ENCODE measurements at regions not wholly inside any gene's neighbourhood (a gene's known extent, or its start where the extent isn't known, plus 50 kb on each side); places are given as distances from the start of the nearest gene placed in this dataset.

DNA sequence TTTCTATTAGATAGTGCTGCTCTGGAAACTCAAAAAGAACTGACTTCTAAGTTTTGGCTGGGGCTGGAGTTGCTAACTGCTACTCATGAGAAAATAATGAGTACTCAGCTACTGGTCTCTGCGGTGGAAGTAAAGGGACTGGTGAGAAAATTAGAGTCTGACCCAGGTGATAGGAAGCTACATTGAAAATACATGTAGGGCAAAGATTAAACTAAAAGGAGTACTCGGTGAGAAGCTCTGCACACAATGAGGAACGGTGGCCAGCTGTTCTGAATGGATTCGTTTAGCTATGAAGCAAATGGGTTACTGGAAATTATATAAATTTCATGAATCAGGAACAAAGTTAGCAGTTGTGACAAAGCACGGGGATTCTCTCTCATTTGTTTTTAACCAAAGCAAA is 512.9 kb upstream of the SGO1 start:
- Histone ChIP-seq H3K4me1 (ENCODE audit: control insufficient read depth in 1 of 2, insufficient read depth in 2 of 2, low read length in 2 of 2) (no peaks in the 10 kb centered on the region), H3K36me3 (replicated peaks in 1 of 2; ENCODE audit: control insufficient read depth in 1 of 2, insufficient read depth in 2 of 2, low read length in 2 of 2) (no peaks in the 10 kb centered on the region), H3K4me2 (replicated peaks; ENCODE audit: extremely low read depth, low read length, poor library complexity, severe bottlenecking) (no peak overlapping the region), H3K9ac (ENCODE audit: insufficient read depth, low read length, poor library complexity, severe bottlenecking) (no peak overlapping the region), H3K27ac (ENCODE audit: low read depth in 1 of 2, low read length in 2 of 2) (no peak overlapping the region), H3K9me3 (replicated peaks in 1 of 2; ENCODE audit: control insufficient read depth in 1 of 2, insufficient read depth in 1 of 2, low read length in 2 of 2) (no peaks in the 10 kb centered on the region), H4K20me1 (ENCODE audit: insufficient read depth, low read length) (no peaks in the 10 kb centered on the region), H3K27me3 (ENCODE audit: control insufficient read depth in 2 of 2, insufficient read depth in 2 of 2, low read length in 2 of 2) (no peaks in the 10 kb centered on the region), H3K79me2 (ENCODE audit: insufficient read depth, low read length) (no peaks in the 10 kb centered on the region), H3K4me3 (replicated peaks in 1 of 3; ENCODE audit: low read depth in 2 of 3, low read length in 3 of 3) (no peak overlapping the region), H2AFZ (ENCODE audit: insufficient read depth, low read depth, low read length, poor library complexity, severe bottlenecking) (no peak overlapping the region)
- intact Hi-C loops (cut with micrococcal nuclease): no loop called here
- 88% methylated on average over 4 of the region's 5 CpGs for WGBS (ENCODE audit: insufficient coverage)
- H3K4me1 Mint-ChIP-seq: no peaks in the 10 kb centered on the region
- no peaks in the 10 kb centered on the region for H3K27me3 Mint-ChIP-seq (ENCODE audit: low read depth in 3 of 3)
- no peaks in the 10 kb centered on the region for H3K36me3 Mint-ChIP-seq
- no peak overlapping the region for H3K27ac Mint-ChIP-seq
- H3K9me3 Mint-ChIP-seq: peaks cover 0 to 11% (median 2%) of the 10 kb centered on the region in 7 donors
- no peak for DNase-seq
- TF ChIP-seq, protein P1, sequence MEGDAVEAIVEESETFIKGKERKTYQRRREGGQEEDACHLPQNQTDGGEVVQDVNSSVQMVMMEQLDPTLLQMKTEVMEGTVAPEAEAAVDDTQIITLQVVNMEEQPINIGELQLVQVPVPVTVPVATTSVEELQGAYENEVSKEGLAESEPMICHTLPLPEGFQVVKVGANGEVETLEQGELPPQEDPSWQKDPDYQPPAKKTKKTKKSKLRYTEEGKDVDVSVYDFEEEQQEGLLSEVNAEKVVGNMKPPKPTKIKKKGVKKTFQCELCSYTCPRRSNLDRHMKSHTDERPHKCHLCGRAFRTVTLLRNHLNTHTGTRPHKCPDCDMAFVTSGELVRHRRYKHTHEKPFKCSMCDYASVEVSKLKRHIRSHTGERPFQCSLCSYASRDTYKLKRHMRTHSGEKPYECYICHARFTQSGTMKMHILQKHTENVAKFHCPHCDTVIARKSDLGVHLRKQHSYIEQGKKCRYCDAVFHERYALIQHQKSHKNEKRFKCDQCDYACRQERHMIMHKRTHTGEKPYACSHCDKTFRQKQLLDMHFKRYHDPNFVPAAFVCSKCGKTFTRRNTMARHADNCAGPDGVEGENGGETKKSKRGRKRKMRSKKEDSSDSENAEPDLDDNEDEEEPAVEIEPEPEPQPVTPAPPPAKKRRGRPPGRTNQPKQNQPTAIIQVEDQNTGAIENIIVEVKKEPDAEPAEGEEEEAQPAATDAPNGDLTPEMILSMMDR (IDR thresholded peaks at IDR 0.05): no peak
- H3K4me3 Mint-ChIP-seq: no peak overlapping the region

DNA sequence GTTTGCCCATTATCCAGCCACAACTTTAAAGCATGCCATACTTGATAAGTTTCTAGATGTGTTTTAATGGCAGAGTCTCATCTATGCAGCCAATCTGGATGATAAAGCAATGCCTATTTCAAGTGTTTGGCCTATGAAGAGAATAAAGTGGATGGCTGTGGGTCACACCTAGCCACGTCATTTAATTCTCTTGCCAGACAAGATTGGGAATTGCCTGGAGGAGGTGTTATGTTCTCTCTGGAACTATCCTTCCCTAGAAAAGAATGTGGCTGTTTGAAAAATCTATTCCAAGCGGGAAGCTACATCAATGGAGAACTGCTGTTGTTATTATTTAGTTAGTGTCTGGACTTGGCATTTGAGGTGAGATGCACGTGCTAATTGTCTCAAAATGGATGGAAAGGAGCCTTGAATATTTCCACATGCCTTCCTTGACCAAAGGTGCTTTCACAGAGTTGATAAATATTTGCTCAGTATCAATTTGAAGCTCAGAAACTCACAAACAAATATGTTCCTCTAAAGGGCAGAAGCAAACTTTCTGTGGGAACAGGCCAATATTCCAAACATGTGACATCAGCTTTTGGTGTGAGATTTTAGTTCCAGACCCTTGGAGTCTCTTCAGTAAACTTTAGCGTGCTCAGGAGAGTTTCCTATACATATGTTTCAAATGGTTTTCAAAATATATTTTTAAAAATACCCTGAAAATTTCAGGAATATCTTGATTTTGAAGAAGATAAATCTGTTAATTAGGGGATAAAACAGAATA is 510.6 kb upstream of the SGO1 start:
- no peak for DNase-seq
- Histone ChIP-seq H3K9ac (ENCODE audit: insufficient read depth, low read length, poor library complexity, severe bottlenecking) (no peak overlapping the region), H3K9me3 (replicated peaks in 1 of 2; ENCODE audit: control insufficient read depth in 1 of 2, insufficient read depth in 1 of 2, low read length in 2 of 2) (no peaks in the 10 kb centered on the region), H3K4me2 (replicated peaks; ENCODE audit: extremely low read depth, low read length, poor library complexity, severe bottlenecking) (no peak overlapping the region), H3K36me3 (replicated peaks in 1 of 2; ENCODE audit: control insufficient read depth in 1 of 2, insufficient read depth in 2 of 2, low read length in 2 of 2) (no peaks in the 10 kb centered on the region), H3K4me1 (ENCODE audit: control insufficient read depth in 1 of 2, insufficient read depth in 2 of 2, low read length in 2 of 2) (no peaks in the 10 kb centered on the region), H2AFZ (ENCODE audit: insufficient read depth, low read depth, low read length, poor library complexity, severe bottlenecking) (no peak overlapping the region), H4K20me1 (ENCODE audit: insufficient read depth, low read length) (no peaks in the 10 kb centered on the region), H3K27ac (ENCODE audit: low read depth in 1 of 2, low read length in 2 of 2) (no peak overlapping the region), H3K79me2 (ENCODE audit: insufficient read depth, low read length) (no peaks in the 10 kb centered on the region), H3K4me3 (replicated peaks in 1 of 3; ENCODE audit: low read depth in 2 of 3, low read length in 3 of 3) (no peak overlapping the region), H3K27me3 (ENCODE audit: control insufficient read depth in 2 of 2, insufficient read depth in 2 of 2, low read length in 2 of 2) (no peaks in the 10 kb centered on the region)
- H3K27me3 Mint-ChIP-seq (ENCODE audit: low read depth in 3 of 3): no peaks in the 10 kb centered on the region
- H3K36me3 Mint-ChIP-seq: no peaks in the 10 kb centered on the region
- no peak overlapping the region for H3K4me3 Mint-ChIP-seq
- H3K9me3 Mint-ChIP-seq: peaks cover 0 to 9% (median 2%) of the 10 kb centered on the region in 7 donors
- H3K4me1 Mint-ChIP-seq: no peaks in the 10 kb centered on the region
- H3K27ac Mint-ChIP-seq: no peak overlapping the region
- no CpG with 5 or more reads among the region's 4 CpGs for WGBS (ENCODE audit: insufficient coverage)
- TF ChIP-seq, protein P1 (IDR thresholded peaks at IDR 0.05): no peak
- intact Hi-C loops (cut with micrococcal nuclease): no loop called here

Measured in CD14-positive monocyte (primary cell).